ENCODE measurements at regions not wholly inside any gene's neighbourhood (a gene's known extent, or its start where the extent isn't known, plus 50 kb on each side); places are given as distances from the start of the nearest gene placed in this dataset.

DNA sequence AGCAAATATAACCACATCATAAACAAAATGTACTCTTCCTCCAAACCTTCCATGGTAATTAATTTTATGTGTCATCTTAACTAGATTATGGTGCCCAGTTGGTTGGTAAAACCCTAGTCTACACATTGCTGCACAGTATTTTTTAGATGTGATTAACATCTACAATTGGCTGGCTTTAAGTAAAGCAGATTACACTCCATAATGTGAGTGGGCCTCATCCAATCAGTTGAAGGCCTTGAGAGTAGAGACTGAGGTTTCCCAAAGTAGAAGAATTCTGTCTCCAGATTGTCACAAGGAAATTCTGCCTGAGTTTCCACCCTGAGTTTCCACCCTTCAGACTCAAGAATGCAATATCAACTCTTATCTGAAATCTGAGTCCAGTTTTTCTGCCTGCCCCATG is 128.4 kb upstream of the USP25 start:
- intact Hi-C loops (cut with micrococcal nuclease) = no loop called here
- no peak for TF ChIP-seq CTCF (IDR thresholded peaks at IDR 0.05; ENCODE audit: borderline replicate concordance)
- no peaks in the 10 kb centered on the region for H3K36me3 ChIP-seq
- DNase-seq = no peak
- no peak overlapping the region for H3K4me3 ChIP-seq
- no peak overlapping the region for H3K27ac ChIP-seq (replicated peaks)
- H3K4me1 ChIP-seq = no peaks in the 10 kb centered on the region
- no peaks in the 10 kb centered on the region for H3K27me3 ChIP-seq (ENCODE audit: low read depth)
- no peaks in the 10 kb centered on the region for H3K9me3 ChIP-seq (replicated peaks)

DNA sequence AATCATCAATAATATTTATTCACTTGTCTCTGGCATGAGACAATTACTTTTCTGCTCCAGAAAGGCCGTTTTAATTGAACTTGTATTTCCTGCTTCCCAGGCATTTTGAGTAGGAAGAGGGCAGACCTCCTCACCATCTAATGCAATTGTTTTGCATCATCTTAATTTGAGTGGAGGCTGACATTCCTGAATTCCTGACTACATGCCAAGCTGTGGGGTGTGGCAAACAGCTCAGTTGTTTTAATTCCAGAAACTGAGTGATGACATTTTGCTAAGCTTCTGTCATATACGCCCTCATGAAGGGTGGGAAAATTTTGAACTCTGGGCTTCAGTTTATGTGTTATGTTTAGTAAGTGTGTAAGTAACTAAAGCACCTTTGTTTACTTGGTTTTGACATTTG is 125.4 kb upstream of the USP25 start:
- H3K9me3 ChIP-seq (replicated peaks) = no peaks in the 10 kb centered on the region
- H3K27me3 ChIP-seq (ENCODE audit: low read depth) = no peaks in the 10 kb centered on the region
- no peak overlapping the region for H3K4me3 ChIP-seq
- H3K36me3 ChIP-seq = no peaks in the 10 kb centered on the region
- DNase-seq = no peak
- no peak overlapping the region for H3K27ac ChIP-seq (replicated peaks)
- intact Hi-C loops (cut with micrococcal nuclease) = no loop called here
- H3K4me1 ChIP-seq = no peaks in the 10 kb centered on the region
- no peak for TF ChIP-seq CTCF (IDR thresholded peaks at IDR 0.05; ENCODE audit: borderline replicate concordance)

DNA sequence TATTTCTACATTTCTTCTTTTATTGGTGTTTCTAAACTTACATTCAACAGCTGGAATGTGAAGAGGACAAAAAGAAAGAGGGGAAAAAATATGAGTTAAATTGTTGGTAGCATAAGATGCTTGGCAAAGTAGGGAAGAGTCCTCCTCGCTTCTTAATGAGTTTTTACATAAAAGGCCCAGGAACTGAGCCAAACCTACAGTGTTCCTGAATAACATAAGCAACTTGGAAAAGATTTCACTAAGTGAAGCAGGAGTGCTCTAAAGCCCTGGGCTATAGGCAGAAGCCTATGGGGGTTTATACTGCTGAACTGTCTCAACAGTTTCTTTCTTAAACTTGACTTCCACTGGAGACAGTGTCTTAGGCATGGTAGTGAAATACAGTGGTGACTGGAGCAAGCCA is 115.0 kb upstream of the USP25 start:
- Histone ChIP-seq H3K36me3 (no peaks in the 10 kb centered on the region), H3K27ac (replicated peaks) (no peak overlapping the region), H3K4me1 (no peaks in the 10 kb centered on the region), H3K9me3 (replicated peaks) (peaks cover 20% of the 10 kb centered on the region), H3K4me3 (no peak overlapping the region), H3K27me3 (ENCODE audit: low read depth) (no peaks in the 10 kb centered on the region)
- DNase-seq = no peak
- no peak for TF ChIP-seq CTCF (IDR thresholded peaks at IDR 0.05; ENCODE audit: borderline replicate concordance)
- intact Hi-C loops (cut with micrococcal nuclease) = no loop called here

DNA sequence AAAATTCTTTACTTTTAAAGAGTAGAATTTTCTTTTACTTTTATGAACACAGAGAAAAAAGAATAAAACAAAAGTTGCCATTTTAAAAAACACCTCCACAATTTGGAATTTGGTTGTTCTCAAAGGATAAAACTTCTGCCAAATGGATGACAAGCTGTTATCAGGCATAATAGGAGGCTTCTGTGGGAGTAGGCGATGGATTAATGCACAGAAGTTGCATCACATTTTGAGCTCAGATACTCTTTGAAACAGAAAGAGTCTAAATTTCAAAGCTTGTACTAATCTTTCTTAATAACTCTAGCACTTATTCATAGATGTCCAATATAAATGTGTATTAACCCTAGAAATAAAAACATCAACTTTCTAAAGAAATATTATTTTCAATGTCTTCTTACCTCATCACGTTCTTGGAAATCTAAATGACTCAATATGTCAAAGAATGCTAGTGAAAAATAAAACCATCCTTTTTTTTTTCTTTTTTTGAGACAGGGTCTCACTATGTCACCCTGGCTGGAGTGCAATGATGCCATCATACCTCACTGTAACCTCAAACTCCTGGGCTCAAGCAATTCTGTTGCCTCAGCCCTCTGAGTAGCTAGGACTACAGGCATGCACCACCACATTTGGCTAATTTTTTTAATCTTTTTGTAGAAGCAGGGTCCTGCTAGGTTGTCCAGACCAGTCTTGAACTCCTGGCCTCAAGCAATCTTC is 112.8 kb upstream of the USP25 start:
- Histone ChIP-seq H3K36me3 (no peaks in the 10 kb centered on the region), H3K9me3 (replicated peaks) (peaks cover 9% of the 10 kb centered on the region), H3K27me3 (ENCODE audit: low read depth) (no peaks in the 10 kb centered on the region), H3K27ac (replicated peaks) (no peak overlapping the region), H3K4me1 (no peaks in the 10 kb centered on the region), H3K4me3 (no peak overlapping the region)
- intact Hi-C loops (cut with micrococcal nuclease) = no loop called here
- TF ChIP-seq CTCF (IDR thresholded peaks at IDR 0.05; ENCODE audit: borderline replicate concordance) = no peak
- no peak for DNase-seq

DNA sequence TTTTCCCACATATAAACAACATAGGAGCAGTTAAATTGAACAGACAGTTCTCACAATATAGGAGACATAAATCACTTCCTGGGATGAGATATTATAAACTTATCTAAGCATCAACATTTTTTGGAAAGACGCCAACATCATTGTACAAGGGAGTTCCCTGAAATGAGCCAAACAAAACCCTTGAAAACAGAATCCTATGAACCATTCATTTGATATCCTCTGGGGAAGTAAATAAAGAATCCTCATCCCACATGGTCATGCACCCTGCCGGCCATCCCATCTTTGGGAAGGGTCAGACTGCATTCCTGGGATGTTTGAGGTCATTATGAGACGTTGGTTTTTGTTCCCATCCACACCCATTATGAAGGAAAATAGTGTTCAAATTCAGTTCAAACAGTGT is 111.8 kb upstream of the USP25 start:
- TF ChIP-seq CTCF (IDR thresholded peaks at IDR 0.05; ENCODE audit: borderline replicate concordance) = no peak
- no peak overlapping the region for H3K4me3 ChIP-seq
- no peaks in the 10 kb centered on the region for H3K9me3 ChIP-seq (replicated peaks)
- H3K27ac ChIP-seq (replicated peaks) = no peak overlapping the region
- no peak for DNase-seq
- no peaks in the 10 kb centered on the region for H3K27me3 ChIP-seq (ENCODE audit: low read depth)
- no peaks in the 10 kb centered on the region for H3K36me3 ChIP-seq
- intact Hi-C loops (cut with micrococcal nuclease) = no loop called here
- no peaks in the 10 kb centered on the region for H3K4me1 ChIP-seq

Measured in left ventricle myocardium inferior (tissue), 1 donor.